Large intestine (tissue), 3 donors: ENCODE measurements at regions not wholly inside any gene's neighbourhood (a gene's known extent, or its start where the extent isn't known, plus 50 kb on each side); places are given as distances from the start of the nearest gene placed in this dataset.
A peak's percentile ranks its signal among the peaks of the same experiment; 100 is the strongest.

Experiments
- DNase-seq, 2 donors: peaks; one replicate each; pipeline versions ENCODE4 v3.0.0 to v3.0.0-alpha.2; 2013
- H3K27ac ChIP-seq: one replicate; pipeline ENCODE4 v1.5.1; 2013; ENCODE audit warnings: low read length
- H3K27me3 ChIP-seq: 2 replicates; pipeline ENCODE4 v1.6.1; 2013; ENCODE audit warnings: low read length; ENCODE audit not compliant: control insufficient read depth, insufficient read depth
- H3K36me3 ChIP-seq: 2 replicates; pipeline ENCODE4 v1.6.1; 2013; ENCODE audit warnings: low read length; ENCODE audit not compliant: control insufficient read depth, insufficient read depth
- H3K4me1 ChIP-seq: one replicate; pipeline ENCODE4 v1.6.1; 2013; ENCODE audit warnings: low read length; ENCODE audit not compliant: control insufficient read depth, insufficient read depth
- H3K4me3 ChIP-seq: one replicate; pipeline ENCODE4 v1.5.1; 2013; ENCODE audit warnings: low read length
- H3K9me3 ChIP-seq: one replicate; pipeline ENCODE4 v1.6.1; 2013; ENCODE audit warnings: mild to moderate bottlenecking, low read depth, low read length, moderate library complexity; ENCODE audit not compliant: control insufficient read depth
- WGBS: methylation state at CpG from one replicate; pipeline ENCODE4 v1.1.5; 2013; ENCODE audit warnings: low lambda C conversion rate; ENCODE audit not compliant: insufficient coverage; 5-methylcytosine and 5-hydroxymethylcytosine counted together

- no peaks in the 10 kb centered on the region for H3K4me1 ChIP-seq
- no peak overlapping the region for H3K4me3 ChIP-seq
- H3K27ac ChIP-seq = no peak overlapping the region
- no peaks in the 10 kb centered on the region for H3K27me3 ChIP-seq
- no peaks in the 10 kb centered on the region for H3K9me3 ChIP-seq
- H3K36me3 ChIP-seq = no peaks in the 10 kb centered on the region
- WGBS = no CpG with 5 or more reads among the region's 1 CpG
- no peak for DNase-seq
Observed at GRCh38 chr3:152172460-152172859, 96.3 kb upstream of the MBNL1 start.

GRCh38 chr3:152173627-152174026 is 95.1 kb upstream of the MBNL1 start:
- 60% methylated on average over 1 of the region's 1 CpG for WGBS
- H3K36me3 ChIP-seq = no peaks in the 10 kb centered on the region
- no peak for DNase-seq

GRCh38 chr3:152174876-152175527 is 93.7 kb upstream of the MBNL1 start:
- no CpG with 5 or more reads among the region's 2 CpGs for WGBS
- Histone ChIP-seq H3K27me3 (no peaks in the 10 kb centered on the region), H3K27ac (no peak overlapping the region), H3K4me1 (no peaks in the 10 kb centered on the region), H3K36me3 (no peaks in the 10 kb centered on the region), H3K4me3 (no peak overlapping the region), H3K9me3 (no peaks in the 10 kb centered on the region)
- no peak for DNase-seq

More at GRCh38 chr3:152173627-152174026, 95.1 kb upstream of the MBNL1 start:
- Histone ChIP-seq H3K27me3 (no peaks in the 10 kb centered on the region), H3K4me1 (no peaks in the 10 kb centered on the region), H3K27ac (no peak overlapping the region), H3K4me3 (no peak overlapping the region), H3K9me3 (no peaks in the 10 kb centered on the region)

DNA sequence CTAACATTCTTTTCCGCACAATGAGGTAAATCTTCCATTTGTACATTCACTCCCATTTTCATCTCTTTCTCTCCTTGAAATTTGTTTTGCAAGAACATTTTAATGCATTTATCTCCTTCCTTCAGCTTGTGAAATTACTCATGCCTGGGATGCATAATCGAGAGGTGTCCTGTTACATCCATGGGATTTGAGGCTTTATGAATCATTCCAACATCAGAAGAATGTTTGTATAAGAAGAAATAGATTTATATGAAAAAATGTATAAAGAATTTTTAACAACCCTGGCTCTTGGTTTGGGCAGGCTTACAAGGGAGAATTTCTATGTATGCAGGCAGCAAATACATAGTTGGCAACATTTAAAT is 93.2 kb upstream of the MBNL1 start:
- H3K36me3 ChIP-seq = no peaks in the 10 kb centered on the region
- H3K4me3 ChIP-seq = no peak overlapping the region
- H3K27ac ChIP-seq = no peak overlapping the region
- H3K4me1 ChIP-seq = no peaks in the 10 kb centered on the region
- H3K27me3 ChIP-seq = no peaks in the 10 kb centered on the region
- 95% methylated on average over 2 of the region's 2 CpGs for WGBS
- DNase-seq = no peak
- H3K9me3 ChIP-seq = no peaks in the 10 kb centered on the region

DNA sequence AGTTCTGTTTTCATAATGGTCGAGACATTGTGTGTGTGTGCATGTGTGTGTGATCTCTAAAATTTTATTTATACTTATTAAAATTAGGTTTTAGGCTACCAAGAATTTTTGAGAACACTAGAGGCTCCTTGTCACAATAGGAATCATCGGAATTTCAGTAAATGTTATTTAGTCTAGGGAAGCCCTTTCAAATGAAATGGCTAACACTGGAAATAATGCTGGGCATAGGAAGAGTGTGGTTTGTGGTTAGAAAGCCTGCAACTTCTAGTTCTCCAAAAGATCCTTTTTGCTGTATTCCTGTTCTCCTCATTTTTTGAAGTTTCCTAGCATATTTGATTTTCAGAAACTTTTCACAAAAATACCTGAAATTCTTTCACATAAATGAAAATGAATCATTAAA is 92.5 kb upstream of the MBNL1 start:
- WGBS = no CpG with 5 or more reads among the region's 2 CpGs
- DNase-seq = no peak
- Histone ChIP-seq H3K36me3 (no peaks in the 10 kb centered on the region), H3K27ac (no peak overlapping the region), H3K27me3 (no peaks in the 10 kb centered on the region), H3K4me3 (no peak overlapping the region), H3K4me1 (no peaks in the 10 kb centered on the region), H3K9me3 (no peaks in the 10 kb centered on the region)

- H3K4me3 ChIP-seq = no peak overlapping the region
- DNase-seq = no peak
- no peaks in the 10 kb centered on the region for H3K4me1 ChIP-seq
- no CpG with 5 or more reads among the region's 1 CpG for WGBS
- H3K27me3 ChIP-seq = no peaks in the 10 kb centered on the region
- H3K36me3 ChIP-seq = no peaks in the 10 kb centered on the region
- H3K27ac ChIP-seq = no peak overlapping the region
- H3K9me3 ChIP-seq = no peaks in the 10 kb centered on the region
Observed at GRCh38 chr3:152176998-152177397, 91.7 kb upstream of the MBNL1 start.

GRCh38 chr3:152177757-152178156 is 91.0 kb upstream of the MBNL1 start:
- DNase-seq = peak; percentile 35 to 57
- WGBS = no CpG with 5 or more reads among the region's 1 CpG

GRCh38 chr3:152183473-152183872 is 85.3 kb upstream of the MBNL1 start:
- no peaks in the 10 kb centered on the region for H3K4me1 ChIP-seq
- no peaks in the 10 kb centered on the region for H3K36me3 ChIP-seq
- H3K27me3 ChIP-seq = no peaks in the 10 kb centered on the region
- no peak overlapping the region for H3K4me3 ChIP-seq
- H3K27ac ChIP-seq = no peak overlapping the region
- no peak for DNase-seq
- H3K9me3 ChIP-seq = no peaks in the 10 kb centered on the region
- 100% methylated on average over 1 of the region's 4 CpGs for WGBS

More at GRCh38 chr3:152177757-152178156, 91.0 kb upstream of the MBNL1 start:
- Histone ChIP-seq H3K27me3 (no peaks in the 10 kb centered on the region), H3K36me3 (no peaks in the 10 kb centered on the region), H3K9me3 (no peaks in the 10 kb centered on the region), H3K4me3 (no peak overlapping the region), H3K27ac (no peak overlapping the region), H3K4me1 (no peaks in the 10 kb centered on the region)

DNA sequence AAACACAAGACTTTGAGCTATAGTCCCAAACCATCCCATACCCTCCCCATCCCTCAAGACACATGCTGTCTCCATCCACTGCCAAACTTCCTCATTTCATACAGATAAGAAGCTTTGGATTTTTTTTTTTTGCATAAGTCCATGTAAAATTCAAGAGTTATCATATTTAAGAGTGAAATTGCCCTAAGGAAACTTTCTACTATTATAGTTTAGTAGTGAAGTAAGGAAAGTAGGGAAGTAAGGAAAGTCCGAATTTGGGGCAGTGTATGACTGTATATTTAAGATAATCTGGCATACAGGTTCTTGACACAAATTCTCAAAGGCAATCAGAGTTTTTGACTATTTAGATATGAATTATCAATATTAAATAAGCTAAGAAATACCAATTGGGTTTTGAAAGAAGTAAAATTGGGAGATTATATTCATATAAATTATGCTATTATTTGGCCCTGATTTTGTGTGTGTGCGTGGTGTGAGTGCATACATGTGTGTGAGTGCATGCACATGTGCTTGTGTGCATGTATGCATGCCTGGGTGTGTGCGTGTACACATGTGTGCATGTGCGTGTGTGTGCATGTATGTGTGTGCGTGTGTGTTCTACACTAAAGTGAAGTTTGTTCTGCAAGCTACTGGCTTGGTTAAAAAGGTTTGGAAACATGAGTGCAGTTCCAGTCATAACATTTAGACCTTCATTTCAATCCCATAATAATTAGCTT is 83.6 kb upstream of the MBNL1 start:
- H3K4me1 ChIP-seq = no peaks in the 10 kb centered on the region
- H3K36me3 ChIP-seq = no peaks in the 10 kb centered on the region
- H3K9me3 ChIP-seq = no peaks in the 10 kb centered on the region
- 90% methylated on average over 1 of the region's 5 CpGs for WGBS
- no peaks in the 10 kb centered on the region for H3K27me3 ChIP-seq
- H3K4me3 ChIP-seq = no peak overlapping the region
- no peak overlapping the region for H3K27ac ChIP-seq
- DNase-seq = no peak

- H3K36me3 ChIP-seq = no peaks in the 10 kb centered on the region
- H3K27me3 ChIP-seq = no peaks in the 10 kb centered on the region
- no peak for DNase-seq
- WGBS = 60% methylated on average over 1 of the region's 6 CpGs
- no peak overlapping the region for H3K4me3 ChIP-seq
- no peaks in the 10 kb centered on the region for H3K9me3 ChIP-seq
- H3K4me1 ChIP-seq = no peaks in the 10 kb centered on the region
- no peak overlapping the region for H3K27ac ChIP-seq
Observed at GRCh38 chr3:152185891-152186630, 82.7 kb upstream of the MBNL1 start.
